Endothelial cell of umbilical vein (primary cell): ENCODE measurements at regions not wholly inside any gene's neighbourhood (a gene's known extent, or its start where the extent isn't known, plus 50 kb on each side); places are given as distances from the start of the nearest gene placed in this dataset.
A peak's percentile ranks its signal among the peaks of the same experiment; 100 is the strongest.

Experiments used
- BruUV-seq: library from RNA; stranded (reverse); fragments of 400-500 nt; replicated peaks from 2 replicates; lab custom pipeline; 2021; lab: Mats Ljungman, UMichigan
- CTCF ChIA-PET: fragments of 300-600, 350-600 bp; sonication (Branson Sonifier 250); formaldehyde crosslinking; loops from one replicate; lab custom pipeline; 2021; ENCODE audit warnings: antibody characterized with exemption, inconsistent platforms; lab: Charles Lee
- POLR2A ChIA-PET: fragments of 300-600, 350-600 bp; sonication (Branson Sonifier 250); formaldehyde crosslinking; loops from one replicate; lab custom pipeline; 2021; ENCODE audit warnings: antibody characterized with exemption, inconsistent platforms; lab: Charles Lee
- DNase-seq: peaks from one replicate; pipeline ENCODE4 v3.0.0-alpha.2; 2011; ENCODE audit warnings: low read depth, low spot score
- FAIRE-seq: peaks from 2 replicates; lab custom pipeline; 2011; peaks lifted over from hg19 to GRCh38; lab: Jason Lieb, UNC
- H2AFZ ChIP-seq: 2 replicates; pipeline ENCODE4 v1.6.0; 2012; ENCODE audit warnings: low read depth, low read length, control low read depth, inconsistent platforms
- H3K27ac ChIP-seq: 2 replicates; pipeline ENCODE4 v1.5.1; 2011; ENCODE audit warnings: low read depth, mild to moderate bottlenecking, control low read depth, low read length, moderate library complexity; ENCODE audit not compliant: insufficient read depth
- H3K27me3 ChIP-seq, 2 experiments: 2 replicates each; pipeline versions ENCODE4 v1.6.0 to v1.6.1; 2011; ENCODE audit warnings: low read length in 2 of 2, mixed read lengths in 1 of 2; ENCODE audit not compliant: control insufficient read depth in 2 of 2, insufficient read depth in 2 of 2
- H3K36me3 ChIP-seq, 2 experiments: 2 replicates in 1 of 2; 3 replicates in 1 of 2; pipeline ENCODE4 v1.5.1; 2011; ENCODE audit warnings: low read length in 2 of 2, mild to moderate bottlenecking in 1 of 2, moderate library complexity in 1 of 2; ENCODE audit not compliant: control insufficient read depth in 2 of 2, insufficient read depth in 2 of 2; ENCODE audit errors: extremely low read depth in 1 of 2
- H3K4me1 ChIP-seq: 3 replicates; pipeline ENCODE4 v1.5.1; 2011; ENCODE audit warnings: mild to moderate bottlenecking, low read length; ENCODE audit not compliant: control insufficient read depth, insufficient read depth; ENCODE audit errors: extremely low read depth
- H3K4me2 ChIP-seq: 2 replicates; pipeline ENCODE4 v1.6.1; 2011; ENCODE audit warnings: low read length, control low read depth, mixed read lengths; ENCODE audit not compliant: insufficient read depth
- H3K4me3 ChIP-seq, 3 experiments: fragments of 200-600 bp in 1 of 3; sonication (generic), shearing (Covaris generic) in 1 of 3; replicated peaks in 1 of 3; 2 replicates each; pipeline ENCODE4 v1.5.1; 2011 to 2016; ENCODE audit warnings: control low read depth in 3 of 3, low read length in 3 of 3, mild to moderate bottlenecking in 2 of 3, inconsistent platforms in 1 of 3, low read depth in 1 of 3, moderate library complexity in 1 of 3; ENCODE audit not compliant: insufficient read depth in 1 of 3
- H3K79me2 ChIP-seq: 2 replicates; pipeline ENCODE4 v1.6.0; 2012; ENCODE audit warnings: low read length, inconsistent platforms; ENCODE audit not compliant: control insufficient read depth, insufficient read depth
- H3K9ac ChIP-seq: replicated peaks from 2 replicates; pipeline ENCODE3; 2011; ENCODE audit warnings: low read length, control low read depth; ENCODE audit not compliant: insufficient read depth; ENCODE audit errors: extremely low read depth
- H3K9me1 ChIP-seq: replicated peaks from 3 replicates; pipeline ENCODE4 v1.6.0; 2011; ENCODE audit warnings: mild to moderate bottlenecking, low read length; ENCODE audit not compliant: control insufficient read depth, insufficient read depth; ENCODE audit errors: extremely low read depth
- H3K9me3 ChIP-seq: replicated peaks from 2 replicates; pipeline ENCODE4 v1.5.1; 2012; ENCODE audit warnings: low read length, inconsistent platforms; ENCODE audit not compliant: control insufficient read depth, insufficient read depth
- H4K20me1 ChIP-seq: replicated peaks from 2 replicates; pipeline ENCODE3; 2011; ENCODE audit warnings: mild to moderate bottlenecking, low read length; ENCODE audit not compliant: control insufficient read depth, insufficient read depth; ENCODE audit errors: extremely low read depth
- CTCF ChIP-seq, 2 donors: IDR thresholded peaks; 1 replicate in 1 of 2; 2 replicates in 1 of 2; pipeline ENCODE4 v1.5.1; 2011; ENCODE audit warnings: low read length in 2 of 2, mild to moderate bottlenecking in 2 of 2, moderate library complexity in 2 of 2, control low read depth in 1 of 2, inconsistent platforms in 1 of 2, low read depth in 1 of 2; ENCODE audit not compliant: insufficient read depth in 1 of 2; ENCODE audit errors: extremely low read depth in 1 of 2
- EZH2 ChIP-seq: IDR thresholded peaks from 2 replicates; pipeline ENCODE4 v1.6.1; 2012; ENCODE audit warnings: borderline replicate concordance, low read depth, mild to moderate bottlenecking, moderate library complexity, low read length, inconsistent platforms; ENCODE audit not compliant: severe bottlenecking
- FOS ChIP-seq: IDR thresholded peaks from 2 replicates; pipeline ENCODE4 v1.6.1; 2011; ENCODE audit warnings: mild to moderate bottlenecking, low read length, moderate library complexity, borderline replicate concordance; ENCODE audit not compliant: insufficient read depth
- GATA2 ChIP-seq: IDR thresholded peaks from 2 replicates; pipeline ENCODE4 v1.7.0; 2011; ENCODE audit warnings: low read depth, mild to moderate bottlenecking, moderate library complexity, mixed read lengths, low read length; ENCODE audit not compliant: insufficient read length, insufficient read depth
- JUN ChIP-seq: IDR thresholded peaks from 2 replicates; pipeline ENCODE4 v1.6.1; 2011; ENCODE audit warnings: borderline replicate concordance, low read depth; ENCODE audit not compliant: insufficient read length, insufficient read depth
- MAX ChIP-seq: IDR thresholded peaks from 2 replicates; pipeline ENCODE4 v1.6.1; 2011; ENCODE audit not compliant: insufficient read depth, insufficient read length
- MYC ChIP-seq: IDR thresholded peaks from one replicate; pipeline ENCODE4 v1.6.1; 2011; ENCODE audit warnings: mild to moderate bottlenecking, low read depth, low read length
- POLR2A ChIP-seq: IDR thresholded peaks from 2 replicates; pipeline ENCODE4 v1.6.1; 2012; ENCODE audit warnings: low read depth, mild to moderate bottlenecking, control low read depth, low read length
- POLR2AphosphoS5 ChIP-seq: IDR thresholded peaks from 2 replicates; pipeline ENCODE4 v1.6.1; 2012; ENCODE audit warnings: low read depth, mild to moderate bottlenecking, control low read depth, low read length, moderate library complexity; ENCODE audit not compliant: insufficient read depth
- dilution Hi-C: fragments of 300-500 bp; cut with MboI; formaldehyde crosslinking; loops from one replicate; pipeline ENCODE4 v1.15.0; 2019; ENCODE audit warnings: low sequenced_read_pairs; ENCODE audit not compliant: extremely low pct_ligation_motif_present
- intact Hi-C: fragments of 100-400 bp; cut with micrococcal nuclease; formaldehyde crosslinking; loops from one replicate; pipeline ENCODE4 v1.10.0; 2022

GRCh38 chr9:70470050-70471015 is 55.9 kb upstream of the KLF9 start:
- Histone ChIP-seq H3K4me2 (no peak overlapping the region), H3K9ac (no peak overlapping the region), H4K20me1 (no peaks in the 10 kb centered on the region), H3K4me1 (peaks cover 25% of the 10 kb centered on the region), H3K9me3 (no peaks in the 10 kb centered on the region), H3K79me2 (no peaks in the 10 kb centered on the region), H2AFZ (peak overlapping the region; percentile 11), H3K9me1 (no peaks in the 10 kb centered on the region), H3K4me3 (no peak overlapping the region), H3K27me3 (no peaks in the 10 kb centered on the region), H3K27ac (no peak overlapping the region), H3K36me3 (no peaks in the 10 kb centered on the region)
- POLR2A ChIA-PET, result no interaction called here
- DNase-seq (peak; percentile 36), FAIRE-seq (no peak)
- CTCF ChIA-PET, result interaction anchor here (0.9 to 1.4 kb wide), 4 partner anchors 9 to 132 kb away, joined by 3 to 7 read pairs (median 5); no protein-coding TSS in a partner anchor
- BruUV-seq, result no TSS peak
- dilution Hi-C loops (no loop called here), intact Hi-C loops (no loop called here)
- TF ChIP-seq FOS (no peak), JUN (no peak), EZH2 (no peak), POLR2A (no peak), CTCF (IDR thresholded peaks at IDR 0.05; ENCODE audit: extremely low read depth in 1 of 2, insufficient read depth in 1 of 2, low read depth in 1 of 2, low read length in 2 of 2) (no peak), MYC (no peak), GATA2 (no peak), POLR2AphosphoS5 (no peak), MAX (no peak)
